Breast epithelium (tissue), 3 donors: ENCODE measurements at regions not wholly inside any gene's neighbourhood (a gene's known extent, or its start where the extent isn't known, plus 50 kb on each side); places are given as distances from the start of the nearest gene placed in this dataset.

Experiments used
- POLR2A ChIP-seq: fragments of 450-650 bp; IDR thresholded peaks from one replicate; pipeline ENCODE4 v1.6.1; 2016; ENCODE audit warnings: antibody characterized with exemption, mild to moderate bottlenecking, moderate library complexity
- POLR2AphosphoS5 ChIP-seq, 3 donors: sonication (generic); formaldehyde crosslinking; IDR thresholded peaks; one replicate each; pipeline ENCODE4 v1.6.1; 2017; ENCODE audit warnings: antibody characterized with exemption in 3 of 3
- TF ChIP-seq, protein P1 (sequence below), 3 donors: fragments of 450-650 bp; IDR thresholded peaks; one replicate each; pipeline ENCODE4 v1.5.1; 2016 to 2017; ENCODE audit warnings: antibody characterized with exemption in 3 of 3, mild to moderate bottlenecking in 3 of 3, moderate library complexity in 3 of 3

- TF ChIP-seq, protein P1, sequence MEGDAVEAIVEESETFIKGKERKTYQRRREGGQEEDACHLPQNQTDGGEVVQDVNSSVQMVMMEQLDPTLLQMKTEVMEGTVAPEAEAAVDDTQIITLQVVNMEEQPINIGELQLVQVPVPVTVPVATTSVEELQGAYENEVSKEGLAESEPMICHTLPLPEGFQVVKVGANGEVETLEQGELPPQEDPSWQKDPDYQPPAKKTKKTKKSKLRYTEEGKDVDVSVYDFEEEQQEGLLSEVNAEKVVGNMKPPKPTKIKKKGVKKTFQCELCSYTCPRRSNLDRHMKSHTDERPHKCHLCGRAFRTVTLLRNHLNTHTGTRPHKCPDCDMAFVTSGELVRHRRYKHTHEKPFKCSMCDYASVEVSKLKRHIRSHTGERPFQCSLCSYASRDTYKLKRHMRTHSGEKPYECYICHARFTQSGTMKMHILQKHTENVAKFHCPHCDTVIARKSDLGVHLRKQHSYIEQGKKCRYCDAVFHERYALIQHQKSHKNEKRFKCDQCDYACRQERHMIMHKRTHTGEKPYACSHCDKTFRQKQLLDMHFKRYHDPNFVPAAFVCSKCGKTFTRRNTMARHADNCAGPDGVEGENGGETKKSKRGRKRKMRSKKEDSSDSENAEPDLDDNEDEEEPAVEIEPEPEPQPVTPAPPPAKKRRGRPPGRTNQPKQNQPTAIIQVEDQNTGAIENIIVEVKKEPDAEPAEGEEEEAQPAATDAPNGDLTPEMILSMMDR (IDR thresholded peaks at IDR 0.05): no peak
- TF ChIP-seq POLR2AphosphoS5 (IDR thresholded peaks at IDR 0.05): no peak
- no peak for TF ChIP-seq POLR2A
Measured at GRCh38 chr13:73367886-73368285, 309.1 kb downstream of the KLF5 start.
